Psoas muscle (tissue), 7 donors: ENCODE measurements at regions not wholly inside any gene's neighbourhood (a gene's known extent, or its start where the extent isn't known, plus 50 kb on each side); places are given as distances from the start of the nearest gene placed in this dataset.
"Not testable (repeated sequence)": the region's sequence is repeated elsewhere in the genome, so short reads cannot be mapped to it uniquely, and the experiment has no call there.

Source experiments
- ATAC-seq, 4 donors: fragments of 200-7000 bp; cut with Tn5 transposase; one replicate each; pipeline ENCODE4 v1.9.1; 2020; ENCODE audit warnings: moderate library complexity in 3 of 4, mild to moderate bottlenecking in 2 of 4
- DNase-seq, 2 donors: peaks; one replicate each; pipeline ENCODE4 v3.0.0-alpha.2; 2020
- H3K27ac ChIP-seq: fragments of 200-600 bp; one replicate; pipeline ENCODE4 v1.8.0; 2022
- H3K27me3 ChIP-seq, 3 donors: fragments of 200-600 bp in 1 of 3; one replicate each; pipeline versions ENCODE4 v1.6.1 to v1.8.0; 2013 to 2022; ENCODE audit warnings: low read length in 2 of 3, mild to moderate bottlenecking in 2 of 3, moderate library complexity in 1 of 3; ENCODE audit not compliant: insufficient read depth in 3 of 3
- H3K36me3 ChIP-seq, 2 donors: fragments of 200-600 bp in 1 of 2; one replicate each; pipeline versions ENCODE4 v1.6.1 to v1.8.0; 2013 to 2022; ENCODE audit warnings: low read depth in 1 of 2, mild to moderate bottlenecking in 1 of 2, moderate library complexity in 1 of 2; ENCODE audit not compliant: insufficient read depth in 1 of 2
- H3K4me1 ChIP-seq: fragments of 200-600 bp; one replicate; pipeline ENCODE4 v1.8.0; 2022
- H3K4me3 ChIP-seq: fragments of 200-600 bp; one replicate; pipeline ENCODE4 v1.8.0; 2022; ENCODE audit warnings: mild to moderate bottlenecking
- H3K9me3 ChIP-seq: fragments of 200-600 bp; one replicate; pipeline ENCODE4 v1.8.0; 2022
- WGBS, 3 donors: extraction: QIAGEN DNeasy Blood & Tissue Kit; methylation state at CpG; one replicate each; pipeline versions ENCODE4 v1.1.6 to v1.1.7; 2013; 5-methylcytosine and 5-hydroxymethylcytosine counted together
- intact Hi-C, 2 donors: fragments of 100-400 bp; cut with DNase I; formaldehyde crosslinking; loops; one replicate each; pipeline versions ENCODE4 v1.11.0 to v1.14.2; 2022
- TF ChIP-seq, protein P1 (sequence below): fragments of 200-600 bp; IDR thresholded peaks from one replicate; pipeline ENCODE4 v1.8.0; 2022; ENCODE audit warnings: antibody characterized with exemption
- donor health status: healthy with polysubstance abuse.
- donor health status: DM: no; HTN: no; CAD: no; lungs with moderate emphysema.
- donor health status: Bipolar disorder and iron deficiency.
- donor health status: healthy.
- donor health status: DM: yes; HTN: yes; CAD: no.
- donor health status: DM: no; HTN: no; CAD: no.
- donor health status: DM: yes; HTN: yes; CAD: no.

DNA sequence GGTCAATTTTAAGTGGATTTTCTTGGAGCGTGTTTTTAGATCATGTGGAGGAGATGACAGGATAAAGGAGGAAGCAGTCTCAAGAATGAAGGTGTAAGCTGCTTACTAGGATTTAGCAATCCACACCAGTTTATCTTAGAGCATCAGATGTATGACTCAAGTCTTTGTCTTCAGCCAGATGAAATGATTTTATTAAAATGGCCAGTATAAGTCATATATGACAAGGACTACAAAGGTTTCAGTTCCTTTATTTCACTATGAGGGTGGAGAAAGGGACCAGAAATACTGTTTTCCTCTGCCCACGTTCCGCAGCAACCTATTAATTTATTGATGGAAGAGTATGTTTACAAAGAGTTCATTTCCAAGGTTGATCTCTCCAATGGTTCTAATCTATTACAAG lies 970.5 kb upstream of the SLC39A10 start:
- Histone ChIP-seq H3K9me3 (no peaks in the 10 kb centered on the region), H3K4me3 (no peak overlapping the region), H3K4me1 (no peaks in the 10 kb centered on the region), H3K36me3 (no peaks in the 10 kb centered on the region), H3K27ac (no peak overlapping the region), H3K27me3 (no peaks in the 10 kb centered on the region)
- TF ChIP-seq, protein P1, sequence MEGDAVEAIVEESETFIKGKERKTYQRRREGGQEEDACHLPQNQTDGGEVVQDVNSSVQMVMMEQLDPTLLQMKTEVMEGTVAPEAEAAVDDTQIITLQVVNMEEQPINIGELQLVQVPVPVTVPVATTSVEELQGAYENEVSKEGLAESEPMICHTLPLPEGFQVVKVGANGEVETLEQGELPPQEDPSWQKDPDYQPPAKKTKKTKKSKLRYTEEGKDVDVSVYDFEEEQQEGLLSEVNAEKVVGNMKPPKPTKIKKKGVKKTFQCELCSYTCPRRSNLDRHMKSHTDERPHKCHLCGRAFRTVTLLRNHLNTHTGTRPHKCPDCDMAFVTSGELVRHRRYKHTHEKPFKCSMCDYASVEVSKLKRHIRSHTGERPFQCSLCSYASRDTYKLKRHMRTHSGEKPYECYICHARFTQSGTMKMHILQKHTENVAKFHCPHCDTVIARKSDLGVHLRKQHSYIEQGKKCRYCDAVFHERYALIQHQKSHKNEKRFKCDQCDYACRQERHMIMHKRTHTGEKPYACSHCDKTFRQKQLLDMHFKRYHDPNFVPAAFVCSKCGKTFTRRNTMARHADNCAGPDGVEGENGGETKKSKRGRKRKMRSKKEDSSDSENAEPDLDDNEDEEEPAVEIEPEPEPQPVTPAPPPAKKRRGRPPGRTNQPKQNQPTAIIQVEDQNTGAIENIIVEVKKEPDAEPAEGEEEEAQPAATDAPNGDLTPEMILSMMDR: no peak
- DNase-seq: no peak
- intact Hi-C loops: no loop called here
- 83 to 87% (median 85%) methylated on average over 3 of the region's 3 CpGs for WGBS, 3 donors
- no peak for ATAC-seq

DNA sequence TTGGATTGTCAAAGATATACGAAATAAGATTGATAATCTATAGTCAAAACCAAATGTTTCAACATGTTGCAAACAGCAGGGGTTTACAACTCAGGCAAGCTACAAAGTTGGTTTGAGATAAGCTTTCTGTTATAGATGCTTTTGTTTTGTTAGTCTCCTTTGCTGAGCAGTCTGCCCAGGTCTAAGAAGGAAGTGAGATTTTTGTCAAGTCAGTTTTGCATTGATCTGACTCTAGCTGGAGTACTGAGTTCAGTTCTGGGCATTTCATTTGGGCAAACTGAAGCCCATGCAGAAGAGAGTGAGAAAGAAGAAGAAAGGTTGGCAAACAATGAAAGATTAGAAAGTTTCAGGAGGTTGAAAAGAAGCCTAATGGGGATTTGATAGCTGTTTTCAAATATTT lies 983.0 kb upstream of the SLC39A10 start:
- intact Hi-C loops: no loop called here
- ATAC-seq (no peak), DNase-seq (no peak)
- Histone ChIP-seq H3K4me1 (no peaks in the 10 kb centered on the region), H3K27me3 (no peaks in the 10 kb centered on the region), H3K9me3 (no peaks in the 10 kb centered on the region), H3K36me3 (no peaks in the 10 kb centered on the region), H3K27ac (no peak overlapping the region), H3K4me3 (no peak overlapping the region)
- 83 to 97% (median 86%) methylated on average over 1 of the region's 1 CpG for WGBS, 3 donors
- TF ChIP-seq, protein P1: no peak

DNA sequence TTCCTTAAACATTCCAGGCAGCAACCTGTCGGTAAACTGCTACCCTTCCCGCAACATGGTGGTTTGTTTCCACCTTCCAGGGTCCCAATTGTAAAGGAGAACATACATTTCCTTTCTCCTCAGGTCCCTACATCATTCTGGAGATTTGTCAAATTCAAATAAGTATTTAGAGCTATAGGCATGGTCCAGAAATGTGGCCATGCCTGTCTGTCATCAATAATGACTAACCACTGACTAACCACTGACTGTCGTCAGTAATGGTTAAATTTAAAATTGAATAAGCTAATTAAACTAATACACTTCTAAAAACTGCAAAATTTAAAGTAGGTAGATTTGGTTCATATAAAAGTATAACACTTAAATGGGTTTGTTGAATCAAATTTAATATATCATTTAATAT lies 984.0 kb upstream of the SLC39A10 start:
- no peak overlapping the region for H3K4me3 ChIP-seq
- intact Hi-C loops: no loop called here
- TF ChIP-seq, protein P1: no peak

GRCh38 chr2:194661431-194661830 lies 995.6 kb upstream of the SLC39A10 start:
- no peak for DNase-seq
- Histone ChIP-seq H3K4me1 (no peaks in the 10 kb centered on the region), H3K27ac (no peak overlapping the region), H3K4me3 (no peak overlapping the region), H3K27me3 (no peaks in the 10 kb centered on the region), H3K9me3 (no peaks in the 10 kb centered on the region), H3K36me3 (no peaks in the 10 kb centered on the region)
- ATAC-seq: no peak
- intact Hi-C loops: no loop called here
- TF ChIP-seq, protein P1: no peak
- WGBS, 3 donors: 84 to 97% (median 94%) methylated on average over 2 of the region's 2 CpGs

More for the DNA sequence above, 984.0 kb upstream of the SLC39A10 start:
- Histone ChIP-seq H3K4me1 (no peaks in the 10 kb centered on the region), H3K36me3 (no peaks in the 10 kb centered on the region), H3K9me3 (no peaks in the 10 kb centered on the region), H3K27ac (no peak overlapping the region), H3K27me3 (no peaks in the 10 kb centered on the region)
- ATAC-seq: no peak
- no peak for DNase-seq
- WGBS, 3 donors: 87 to 93% (median 91%) methylated on average over 3 of the region's 3 CpGs

GRCh38 chr2:194639057-194639456 lies 1018.0 kb upstream of the SLC39A10 start:
- 89 to 92% (median 91%) methylated on average over 9 of the region's 9 CpGs for WGBS, 3 donors
- H3K27me3 ChIP-seq, H3K4me3 ChIP-seq, H3K9me3 ChIP-seq, H3K4me1 ChIP-seq, H3K27ac ChIP-seq, DNase-seq, ATAC-seq, H3K36me3 ChIP-seq, intact Hi-C loops: not testable (repeated sequence)
